ENCODE measurements at regions not wholly inside any gene's neighbourhood (a gene's known extent, or its start where the extent isn't known, plus 50 kb on each side); places are given as distances from the start of the nearest gene placed in this dataset.

GRCh38 chr10:125373546-125373945, 213.2 kb upstream of the CTBP2 start:
- 47 to 51% methylated on average over 6 of the region's 6 CpGs for WGBS, 2 experiments (ENCODE audit: low coverage in 1 of 2, low lambda C conversion rate in 2 of 2, missing lambda C conversion rate in 2 of 2)
- no peak overlapping the region for H2AFZ ChIP-seq
- no peak for DNase-seq
- TF ChIP-seq EZH2phosphoT487 (IDR thresholded peaks at IDR 0.05; ENCODE audit: insufficient read depth, low read depth) (no peak), EZH2 (IDR thresholded peaks at IDR 0.05; ENCODE audit: insufficient read depth, poor library complexity, severe bottlenecking) (no peak)
- H3K4me3 ChIP-seq, result no peak overlapping the region
- H3K9me3 ChIP-seq (ENCODE audit: low read depth), result no peaks in the 10 kb centered on the region
- H3K4me1 ChIP-seq (ENCODE audit: insufficient read depth), result 0 out of 2 replicates have a peak, but pooled peaks cover 3% of the 10 kb centered on the region
- H3K36me3 ChIP-seq (ENCODE audit: low read depth), result no peaks in the 10 kb centered on the region
- H3K9ac ChIP-seq, result no peak overlapping the region
- H3K79me2 ChIP-seq (ENCODE audit: insufficient read depth), result no peaks in the 10 kb centered on the region
- no peak overlapping the region for H3K4me2 ChIP-seq (ENCODE audit: unreplicated experiment)
- in situ Hi-C loops (cut with MboI), result no loop called here
- H3K9me2 ChIP-seq (ENCODE audit: insufficient read depth), result no peaks in the 10 kb centered on the region
- H3F3A ChIP-seq (ENCODE audit: insufficient read depth), result no peaks in the 10 kb centered on the region
- 0 out of 2 replicates have a peak, but pooled peaks cover 7% of the 10 kb centered on the region for H3K27me3 ChIP-seq (replicated peaks; ENCODE audit: insufficient read depth)
- no peak overlapping the region for H3K27ac ChIP-seq
- H4K20me1 ChIP-seq (ENCODE audit: insufficient read depth), result no peaks in the 10 kb centered on the region

DNA sequence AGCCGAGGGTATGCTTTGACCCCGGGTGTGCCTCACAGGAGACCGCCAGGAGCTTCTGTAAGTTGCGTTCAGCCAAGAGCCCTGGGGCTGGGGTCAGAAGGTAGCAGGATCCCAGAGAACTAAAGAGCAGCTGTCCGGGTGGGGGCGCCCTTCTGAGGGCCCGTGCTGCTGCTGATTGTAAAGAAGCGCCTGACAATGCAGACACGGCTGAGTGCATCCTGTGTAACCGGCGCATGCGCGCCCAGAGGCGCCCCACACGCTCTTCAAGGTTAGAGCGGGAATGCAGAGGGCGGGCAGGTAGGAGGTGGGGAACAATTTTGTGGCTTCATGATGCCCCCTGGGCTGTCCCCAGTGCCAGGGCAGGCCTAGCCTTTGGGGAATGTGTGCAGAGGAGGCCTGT, 210.2 kb upstream of the CTBP2 start:
- H3K9me3 ChIP-seq (ENCODE audit: low read depth), result no peaks in the 10 kb centered on the region
- H3F3A ChIP-seq (ENCODE audit: insufficient read depth), result no peaks in the 10 kb centered on the region
- H3K27me3 ChIP-seq (replicated peaks; ENCODE audit: insufficient read depth), result peaks cover 4% of the 10 kb centered on the region; the same call in 1 of the 2 replicates
- H3K4me1 ChIP-seq (ENCODE audit: insufficient read depth), result no peaks in the 10 kb centered on the region
- no peaks in the 10 kb centered on the region for H4K20me1 ChIP-seq (ENCODE audit: insufficient read depth)
- TF ChIP-seq EZH2phosphoT487 (IDR thresholded peaks at IDR 0.05; ENCODE audit: insufficient read depth, low read depth) (no peak), EZH2 (IDR thresholded peaks at IDR 0.05; ENCODE audit: insufficient read depth, poor library complexity, severe bottlenecking) (no peak)
- H3K9me2 ChIP-seq (ENCODE audit: insufficient read depth), result no peaks in the 10 kb centered on the region
- DNase-seq, result no peak
- H3K4me2 ChIP-seq (ENCODE audit: unreplicated experiment), result no peak overlapping the region
- no peak overlapping the region for H3K27ac ChIP-seq
- no peaks in the 10 kb centered on the region for H3K36me3 ChIP-seq (ENCODE audit: low read depth)
- H3K9ac ChIP-seq, result no peak overlapping the region
- no peaks in the 10 kb centered on the region for H3K79me2 ChIP-seq (ENCODE audit: insufficient read depth)
- no peak overlapping the region for H2AFZ ChIP-seq
- WGBS, 2 experiments (ENCODE audit: low coverage in 1 of 2, low lambda C conversion rate in 2 of 2, missing lambda C conversion rate in 2 of 2), result 62 to 66% methylated on average over 17 of the region's 17 CpGs
- H3K4me3 ChIP-seq, result no peak overlapping the region
- in situ Hi-C loops (cut with MboI), result no loop called here

- Histone ChIP-seq H3K27ac (no peak overlapping the region), H3K4me3 (no peak overlapping the region), H3K27me3 (replicated peaks; ENCODE audit: insufficient read depth) (no peaks in the 10 kb centered on the region; the same call in 1 of the 2 replicates), H3F3A (ENCODE audit: insufficient read depth) (no peaks in the 10 kb centered on the region), H3K9ac (no peak overlapping the region), H3K4me1 (ENCODE audit: insufficient read depth) (no peaks in the 10 kb centered on the region), H3K36me3 (ENCODE audit: low read depth) (no peaks in the 10 kb centered on the region), H3K4me2 (ENCODE audit: unreplicated experiment) (no peak overlapping the region), H3K9me2 (ENCODE audit: insufficient read depth) (no peaks in the 10 kb centered on the region), H3K79me2 (ENCODE audit: insufficient read depth) (no peaks in the 10 kb centered on the region), H2AFZ (no peak overlapping the region), H4K20me1 (ENCODE audit: insufficient read depth) (no peaks in the 10 kb centered on the region), H3K9me3 (ENCODE audit: low read depth) (no peaks in the 10 kb centered on the region)
- 47 to 51% methylated on average over 12 of the region's 12 CpGs for WGBS, 2 experiments (ENCODE audit: low coverage in 1 of 2, low lambda C conversion rate in 2 of 2, missing lambda C conversion rate in 2 of 2)
- no peak for DNase-seq
- TF ChIP-seq EZH2 (IDR thresholded peaks at IDR 0.05; ENCODE audit: insufficient read depth, poor library complexity, severe bottlenecking), result no peak
- TF ChIP-seq EZH2phosphoT487 (IDR thresholded peaks at IDR 0.05; ENCODE audit: insufficient read depth, low read depth), result no peak
- in situ Hi-C loops (cut with MboI), result no loop called here
Observed at GRCh38 chr10:125369382-125370326, 209.3 kb upstream of the CTBP2 start.

GRCh38 chr10:125368146-125368545, 207.8 kb upstream of the CTBP2 start:
- in situ Hi-C loops (cut with MboI), result no loop called here
- no peaks in the 10 kb centered on the region for H3K36me3 ChIP-seq (ENCODE audit: low read depth)
- no peak overlapping the region for H2AFZ ChIP-seq
- no peak for TF ChIP-seq EZH2phosphoT487 (IDR thresholded peaks at IDR 0.05; ENCODE audit: insufficient read depth, low read depth)
- TF ChIP-seq EZH2 (IDR thresholded peaks at IDR 0.05; ENCODE audit: insufficient read depth, poor library complexity, severe bottlenecking), result no peak
- H3K27me3 ChIP-seq (replicated peaks; ENCODE audit: insufficient read depth), result no peaks in the 10 kb centered on the region; the same call in 1 of the 2 replicates
- no peak overlapping the region for H3K27ac ChIP-seq
- no peaks in the 10 kb centered on the region for H3F3A ChIP-seq (ENCODE audit: insufficient read depth)
- no peak overlapping the region for H3K9ac ChIP-seq
- no peaks in the 10 kb centered on the region for H3K79me2 ChIP-seq (ENCODE audit: insufficient read depth)
- H3K9me2 ChIP-seq (ENCODE audit: insufficient read depth), result no peaks in the 10 kb centered on the region
- WGBS, 2 experiments (ENCODE audit: low coverage in 1 of 2, low lambda C conversion rate in 2 of 2, missing lambda C conversion rate in 2 of 2), result 10 to 19% methylated on average over 1 of the region's 1 CpG
- no peaks in the 10 kb centered on the region for H3K9me3 ChIP-seq (ENCODE audit: low read depth)
- DNase-seq, result no peak
- no peak overlapping the region for H3K4me2 ChIP-seq (ENCODE audit: unreplicated experiment)
- no peak overlapping the region for H3K4me3 ChIP-seq
- H3K4me1 ChIP-seq (ENCODE audit: insufficient read depth), result no peaks in the 10 kb centered on the region
- no peaks in the 10 kb centered on the region for H4K20me1 ChIP-seq (ENCODE audit: insufficient read depth)
